Activated CD8-positive, alpha-beta T cell treated with anti-CD3 and anti-CD28 coated beads for 36 hours (primary cell): ENCODE measurements at regions not wholly inside any gene's neighbourhood (a gene's known extent, or its start where the extent isn't known, plus 50 kb on each side); places are given as distances from the start of the nearest gene placed in this dataset.

Source experiments
- ATAC-seq: fragments of 200-7000 bp; cut with Tn5 transposase; one replicate; pipeline ENCODE4 v1.10.0; 2021; ENCODE audit warnings: mild to moderate bottlenecking, moderate library complexity
- CTCF ChIA-PET: fragments of 350-600 bp; sonication (Branson Sonifier 250); formaldehyde crosslinking; loops from one replicate; lab custom pipeline; 2021; ENCODE audit warnings: antibody characterized with exemption; lab: Charles Lee
- POLR2A ChIA-PET: fragments of 350-600 bp; sonication (Branson Sonifier 250); formaldehyde crosslinking; loops from one replicate; lab custom pipeline; 2021; ENCODE audit warnings: antibody characterized with exemption; lab: Charles Lee
- DNase-seq: peaks from one replicate; pipeline ENCODE4 v3.0.0-alpha.2; 2020
- H3K27ac Mint-ChIP-seq: one replicate; pipeline ENCODE4 v1.8.0; 2021; ENCODE audit warnings: mild to moderate bottlenecking, mixed read lengths
- H3K27me3 Mint-ChIP-seq: one replicate; pipeline ENCODE4 v1.8.0; 2021; ENCODE audit warnings: mixed read lengths
- H3K36me3 Mint-ChIP-seq: one replicate; pipeline ENCODE4 v1.8.0; 2021; ENCODE audit warnings: low read depth, mixed read lengths
- H3K4me1 Mint-ChIP-seq: one replicate; pipeline ENCODE4 v1.8.0; 2021; ENCODE audit warnings: low read depth, mixed read lengths
- H3K4me3 Mint-ChIP-seq: one replicate; pipeline ENCODE4 v1.8.0; 2021; ENCODE audit warnings: mild to moderate bottlenecking, moderate library complexity, mixed read lengths
- H3K9me3 Mint-ChIP-seq: one replicate; pipeline ENCODE4 v1.8.0; 2021; ENCODE audit warnings: mixed read lengths
- CTCF ChIP-seq: fragments of 200-600 bp; IDR thresholded peaks from one replicate; pipeline ENCODE4 v1.8.0; 2022; ENCODE audit warnings: antibody characterized with exemption, mild to moderate bottlenecking
- intact Hi-C: fragments of 100-400 bp; cut with micrococcal nuclease; formaldehyde crosslinking; loops from one replicate; pipeline ENCODE4 v1.10.0; 2022

GRCh38 chr9:119053070-119053469, 316.2 kb downstream of the BRINP1 start:
- H3K9me3 Mint-ChIP-seq: peaks cover 3% of the 10 kb centered on the region
- no peak overlapping the region for H3K27ac Mint-ChIP-seq
- no peaks in the 10 kb centered on the region for H3K4me1 Mint-ChIP-seq
- no peak for TF ChIP-seq CTCF
- ChIA-PET CTCF (no interaction called here), POLR2A (no interaction called here)
- no peaks in the 10 kb centered on the region for H3K36me3 Mint-ChIP-seq
- ATAC-seq (no peak), DNase-seq (no peak)
- no peaks in the 10 kb centered on the region for H3K27me3 Mint-ChIP-seq
- intact Hi-C loops: no loop called here
- H3K4me3 Mint-ChIP-seq: no peak overlapping the region

- ChIA-PET CTCF (no interaction called here), POLR2A (no interaction called here)
- Mint-ChIP-seq H3K4me3 (no peak overlapping the region), H3K9me3 (peaks cover 9% of the 10 kb centered on the region), H3K27ac (no peak overlapping the region), H3K27me3 (no peaks in the 10 kb centered on the region), H3K36me3 (no peaks in the 10 kb centered on the region), H3K4me1 (no peaks in the 10 kb centered on the region)
- DNase-seq (no peak), ATAC-seq (no peak)
- TF ChIP-seq CTCF: no peak
- intact Hi-C loops: no loop called here
Measured at GRCh38 chr9:119060629-119061385, 308.4 kb downstream of the BRINP1 start.

- ATAC-seq: no peak
- POLR2A ChIA-PET: no interaction called here
- Mint-ChIP-seq H3K27me3 (no peaks in the 10 kb centered on the region), H3K4me1 (no peaks in the 10 kb centered on the region), H3K36me3 (no peaks in the 10 kb centered on the region), H3K9me3 (peaks cover 5% of the 10 kb centered on the region), H3K4me3 (no peak overlapping the region), H3K27ac (no peak overlapping the region)
- intact Hi-C loops: no loop called here
- DNase-seq: no peak
- CTCF ChIA-PET: no interaction called here
- TF ChIP-seq CTCF: no peak
Measured at GRCh38 chr9:119071636-119072035, 297.6 kb downstream of the BRINP1 start.

- H3K27me3 Mint-ChIP-seq: no peaks in the 10 kb centered on the region
- POLR2A ChIA-PET: no interaction called here
Measured at GRCh38 chr9:119074017-119074416, 295.2 kb downstream of the BRINP1 start.

More at GRCh38 chr9:119074017-119074416, 295.2 kb downstream of the BRINP1 start:
- no peak overlapping the region for H3K27ac Mint-ChIP-seq
- intact Hi-C loops: no loop called here
- DNase-seq (no peak), ATAC-seq (no peak)
- no peak overlapping the region for H3K4me3 Mint-ChIP-seq
- no peaks in the 10 kb centered on the region for H3K4me1 Mint-ChIP-seq
- CTCF ChIA-PET: no interaction called here
- H3K36me3 Mint-ChIP-seq: no peaks in the 10 kb centered on the region
- H3K9me3 Mint-ChIP-seq: peaks cover 3% of the 10 kb centered on the region
- TF ChIP-seq CTCF: no peak
